HG03196 (cell line): ENCODE measurements at regions not wholly inside any gene's neighbourhood (a gene's known extent, or its start where the extent isn't known, plus 50 kb on each side); places are given as distances from the start of the nearest gene placed in this dataset.

Experiments used
- ATAC-seq: cut with Tn5 transposase; IDR thresholded peaks from one replicate; pipeline ENCODE4 v1.9.1; 2021; ENCODE audit not compliant: unreplicated experiment

GRCh38 chr12:3972576-3972975, 99.4 kb upstream of the PARP11 start:
- no peak for ATAC-seq

GRCh38 chr12:3968523-3968922, 95.3 kb upstream of the PARP11 start:
- no peak for ATAC-seq

- ATAC-seq = no peak
Observed at GRCh38 chr12:3967556-3968160, 94.5 kb upstream of the PARP11 start.

GRCh38 chr12:3966376-3966775, 93.2 kb upstream of the PARP11 start:
- ATAC-seq = no peak

DNA sequence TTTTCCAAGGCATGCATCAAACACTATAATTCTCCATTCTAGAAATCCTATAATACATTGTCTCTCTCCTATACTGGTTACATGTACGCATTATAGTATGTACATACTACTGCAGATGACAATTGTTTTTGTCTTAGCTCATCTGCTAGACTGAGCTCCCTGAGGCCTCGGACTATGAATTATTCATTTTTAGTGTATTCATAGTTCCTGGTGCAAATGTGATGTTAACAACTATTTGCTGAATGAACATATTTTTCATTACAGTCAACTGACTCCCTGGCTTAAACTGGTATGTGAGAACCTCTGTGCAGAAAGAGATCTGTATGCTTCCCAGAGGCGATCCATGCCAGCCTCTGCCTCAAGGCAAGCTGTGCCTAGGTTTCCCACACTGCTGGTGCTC, 91.8 kb upstream of the PARP11 start:
- ATAC-seq = no peak

- ATAC-seq = no peak
Observed at GRCh38 chr12:3964439-3964838, 91.2 kb upstream of the PARP11 start.

DNA sequence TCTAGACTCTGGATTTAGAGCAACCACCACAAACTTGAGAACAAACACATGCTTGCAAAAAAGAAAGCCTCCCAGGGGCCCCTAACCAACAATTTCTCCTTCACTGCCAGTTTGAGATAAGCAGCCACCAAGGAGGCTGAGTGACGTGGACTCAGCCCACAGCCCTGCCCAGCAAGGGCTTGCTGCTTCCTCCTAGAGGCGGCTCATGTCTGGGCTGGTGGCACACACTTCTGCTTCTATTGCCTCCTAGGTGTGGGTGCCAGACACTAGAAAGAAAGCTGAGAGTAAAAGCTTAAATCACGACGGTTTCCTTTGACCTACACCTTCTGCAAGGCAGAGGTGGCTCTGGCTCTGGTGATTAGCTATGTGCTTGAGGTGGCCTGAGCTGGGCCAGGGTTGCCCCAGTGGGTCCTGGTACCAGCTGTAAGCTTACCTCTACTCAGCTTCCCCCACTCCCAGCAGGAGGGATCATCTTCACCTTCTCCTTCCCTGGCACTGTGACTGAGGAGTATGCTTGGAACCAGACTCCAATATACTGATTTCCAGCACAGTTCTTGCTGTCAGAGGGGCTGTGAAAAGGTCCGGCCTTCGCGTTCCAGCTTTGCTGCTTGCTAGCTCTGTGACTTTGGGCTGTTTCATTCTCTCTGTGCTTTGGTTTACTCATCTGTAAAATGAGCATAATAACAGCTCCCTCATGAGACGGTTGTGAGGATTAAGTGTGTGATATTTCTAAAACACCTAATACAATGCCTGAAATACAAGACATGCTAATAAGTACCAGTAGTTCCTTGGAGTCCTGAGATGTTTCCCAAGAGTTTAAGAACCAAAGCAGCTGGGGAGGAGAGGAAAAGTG, 89.7 kb upstream of the PARP11 start:
- ATAC-seq = no peak

GRCh38 chr12:3961591-3961990, 88.4 kb upstream of the PARP11 start:
- no peak for ATAC-seq

DNA sequence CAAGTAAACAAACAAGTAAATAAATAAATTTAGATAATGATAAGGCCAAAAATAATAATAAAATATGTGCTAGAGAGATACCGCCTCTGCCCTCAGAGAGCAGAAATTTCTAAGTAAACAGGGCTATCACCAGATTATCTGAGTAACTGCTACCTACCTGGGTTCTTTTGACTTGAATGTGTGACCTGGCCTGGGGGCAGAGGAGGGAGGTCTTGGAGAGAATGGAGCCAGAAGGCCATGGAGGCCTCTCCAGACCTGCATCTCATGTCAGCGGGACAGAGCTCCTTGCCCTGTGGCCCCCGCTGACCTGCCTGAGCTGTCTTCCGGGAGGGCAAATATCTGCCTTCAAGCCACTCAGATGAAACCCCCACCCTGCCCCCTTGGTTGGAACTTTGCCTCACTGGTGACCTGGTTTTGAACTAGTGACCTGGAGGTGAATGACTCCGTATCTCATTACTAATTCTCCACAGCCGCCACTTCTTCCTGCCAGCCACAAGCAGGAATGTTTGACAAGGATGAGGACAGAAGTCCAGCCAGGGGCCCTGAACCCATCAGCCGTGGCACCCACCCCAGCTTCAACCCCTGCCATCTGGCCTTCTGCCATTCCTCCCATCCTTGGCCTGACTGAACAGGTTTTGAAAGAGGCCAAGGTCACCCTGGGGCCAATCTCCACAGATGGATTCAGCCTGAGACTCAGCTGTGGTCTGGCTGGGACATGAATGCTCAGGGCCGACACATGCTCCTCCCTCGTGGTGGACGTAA, 86.8 kb upstream of the PARP11 start:
- ATAC-seq = no peak

DNA sequence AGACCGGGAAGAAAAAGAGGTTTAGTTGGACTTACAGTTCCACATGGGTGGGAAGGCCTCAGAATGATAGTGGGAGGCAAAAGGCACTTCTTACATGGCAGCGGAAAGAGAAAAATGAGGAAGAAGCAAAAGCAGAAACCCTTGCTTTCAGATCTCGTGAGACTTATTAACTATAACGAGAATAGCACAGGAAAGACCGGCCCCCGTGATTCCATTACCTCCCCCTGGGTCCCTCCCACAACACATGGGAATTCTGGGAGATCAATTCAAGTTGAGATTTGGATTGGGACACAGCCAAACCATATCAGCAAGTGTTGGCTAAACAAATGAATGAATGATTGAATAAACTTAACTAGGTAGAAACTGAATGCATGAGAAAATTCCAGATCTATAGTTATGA, 85.3 kb upstream of the PARP11 start:
- no peak for ATAC-seq

- no peak for ATAC-seq
Observed at GRCh38 chr12:3951380-3952135, 78.4 kb upstream of the PARP11 start.

DNA sequence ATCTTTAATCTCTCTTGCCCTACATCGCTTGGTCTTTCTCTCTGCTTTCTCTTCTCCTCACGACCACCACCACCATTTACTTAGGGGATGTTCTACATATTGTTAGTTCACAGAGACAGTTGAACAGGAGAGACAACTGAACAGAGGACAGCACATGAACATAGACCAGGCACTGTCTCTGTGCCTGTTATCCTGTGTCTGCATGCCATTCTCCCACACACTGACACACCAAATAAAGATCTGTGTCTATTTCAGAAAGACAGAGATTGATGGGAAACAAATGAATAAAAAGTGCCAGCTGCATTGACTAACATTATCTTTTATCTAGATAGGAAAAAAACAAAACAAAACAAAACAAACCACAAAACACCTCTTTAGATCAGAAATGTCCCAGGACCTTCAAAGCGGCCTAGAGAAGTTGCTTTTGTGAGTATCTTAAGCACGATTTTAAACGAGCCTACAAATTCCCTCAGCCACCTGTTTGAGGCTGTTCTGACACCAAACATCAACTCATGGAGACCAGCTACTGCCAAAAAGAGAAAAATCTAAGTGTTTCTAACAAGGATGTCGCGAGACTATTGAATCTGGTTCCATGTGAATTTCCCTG, 77.6 kb upstream of the PARP11 start:
- ATAC-seq = no peak

- no peak for ATAC-seq
Observed at GRCh38 chr12:3947781-3948180, 74.6 kb upstream of the PARP11 start.

- no peak for ATAC-seq
Observed at GRCh38 chr12:3945671-3946070, 72.5 kb upstream of the PARP11 start.

DNA sequence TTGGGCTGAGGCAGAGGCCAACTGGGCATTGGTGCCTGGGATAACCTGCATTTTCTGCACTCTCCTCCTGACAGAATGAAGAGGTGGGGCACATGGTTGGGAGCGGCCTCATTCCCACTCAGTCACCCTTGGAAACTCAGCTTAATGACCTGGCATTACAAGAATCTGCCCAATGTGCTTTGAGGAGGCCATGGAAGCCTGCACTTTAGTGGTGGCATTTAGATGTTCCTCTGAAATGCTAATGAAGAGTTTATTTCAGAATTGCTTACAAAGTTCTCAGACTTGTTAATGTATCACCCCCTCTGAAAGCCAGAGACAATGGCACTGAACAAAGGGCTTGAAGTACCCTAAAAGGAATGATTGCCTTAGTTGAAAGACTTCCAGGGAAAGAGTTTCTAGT, 71.4 kb upstream of the PARP11 start:
- ATAC-seq = no peak

- no peak for ATAC-seq
Observed at GRCh38 chr12:3938042-3938544, 64.9 kb upstream of the PARP11 start.

DNA sequence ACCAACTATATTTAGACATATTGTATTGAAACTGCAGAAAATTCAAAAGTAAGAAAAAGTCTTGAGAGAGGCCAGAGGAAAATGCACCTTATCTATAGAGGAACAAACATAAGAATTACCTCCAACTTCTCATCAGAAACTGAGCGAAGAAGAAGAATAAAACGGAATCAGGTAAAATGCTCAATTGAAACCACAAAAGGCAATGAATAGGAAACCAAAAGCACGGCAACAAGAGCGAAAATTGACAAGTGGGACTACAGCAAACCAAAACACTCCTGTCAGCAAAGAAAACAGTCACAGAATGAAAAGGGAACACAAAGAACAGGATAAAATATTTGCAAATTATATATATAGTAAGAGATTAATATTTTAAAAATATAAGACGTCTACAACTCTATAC, 61.9 kb upstream of the PARP11 start:
- ATAC-seq = no peak

DNA sequence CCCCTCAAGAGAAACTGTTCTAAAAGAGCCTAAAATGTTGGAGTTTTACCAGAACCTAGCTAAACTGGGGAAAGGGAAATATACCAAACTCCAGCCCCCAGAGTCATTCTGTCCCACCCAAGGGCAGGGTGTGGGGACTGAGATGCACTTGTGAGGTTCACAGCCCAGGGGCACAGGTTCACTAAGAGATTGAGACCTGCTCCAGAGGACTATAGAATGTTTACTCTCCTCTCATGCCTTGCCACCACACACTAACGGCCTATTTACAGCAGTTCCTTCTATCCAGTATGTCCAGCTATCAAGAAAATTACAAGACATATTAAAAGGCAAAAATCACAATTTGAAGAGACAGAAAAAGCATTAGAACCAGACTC, 60.6 kb upstream of the PARP11 start:
- no peak for ATAC-seq

DNA sequence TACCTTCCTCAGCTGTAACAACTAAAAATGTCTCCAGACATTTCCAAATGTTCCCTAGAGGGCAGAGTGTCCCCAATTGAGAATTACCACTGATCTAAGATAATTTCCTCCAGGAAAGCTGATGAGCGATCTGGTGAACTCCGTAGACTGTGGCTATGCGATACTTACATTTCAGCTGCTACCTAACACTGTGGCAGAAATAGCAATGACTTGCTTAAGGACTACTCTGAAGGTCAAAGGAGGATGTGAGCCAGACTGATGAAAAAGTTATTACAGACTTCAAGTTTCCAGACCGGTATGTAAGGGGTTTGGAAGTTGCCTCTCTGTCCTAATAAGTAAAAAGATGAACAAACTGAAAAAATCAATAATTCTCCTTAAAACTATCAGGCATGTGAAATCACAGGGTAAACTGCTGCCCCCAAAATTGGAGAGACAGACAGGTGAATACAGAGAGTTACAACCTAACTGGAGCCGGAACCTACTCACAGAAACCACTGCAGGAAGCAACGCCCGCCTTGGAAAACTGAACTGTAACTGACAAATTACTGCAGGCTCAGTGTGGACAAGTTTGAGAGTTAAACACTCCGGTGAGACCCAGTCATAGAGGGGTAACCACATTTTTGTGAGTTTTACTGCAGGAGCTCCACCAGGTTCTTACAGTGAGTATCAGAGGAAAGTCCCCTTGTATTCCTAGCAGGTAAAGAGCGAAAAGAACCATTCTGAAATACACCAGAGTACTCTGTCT, 60.0 kb upstream of the PARP11 start:
- ATAC-seq = no peak

DNA sequence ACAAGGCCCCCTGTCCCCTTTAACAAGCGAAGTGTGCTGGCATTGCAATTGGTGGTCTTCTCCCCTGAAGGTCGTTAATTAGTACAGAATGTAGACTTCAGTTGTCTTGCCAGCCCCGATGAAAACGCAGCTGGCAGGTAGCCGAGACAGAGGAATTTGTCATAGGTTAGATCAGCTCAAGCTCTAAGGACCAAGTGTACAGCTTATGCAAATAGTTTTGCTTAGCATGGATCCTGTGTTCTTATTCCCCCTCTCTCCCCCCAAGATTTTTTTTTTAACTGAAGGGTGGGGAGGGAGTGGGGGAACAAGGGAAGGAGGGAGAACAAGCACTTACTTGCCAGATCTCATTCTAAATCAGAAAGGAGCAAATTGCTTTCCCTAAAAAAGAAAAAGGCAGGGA, 58.6 kb upstream of the PARP11 start:
- no peak for ATAC-seq
